NCI-H748 (cell line): ENCODE measurements at regions not wholly inside any gene's neighbourhood (a gene's known extent, or its start where the extent isn't known, plus 50 kb on each side); places are given as distances from the start of the nearest gene placed in this dataset.

Experiments used
- DNase-seq: peaks from one replicate; lab custom pipeline; 2025; ENCODE audit not compliant: unreplicated experiment; lab: John Stamatoyannopoulos, UW

- peak; percentile 24 for DNase-seq
Observed at GRCh38 chr2:74735009-74735408, 81.0 kb downstream of the SEMA4F start.

GRCh38 chr2:74735564-74735963 is 81.5 kb downstream of the SEMA4F start:
- DNase-seq = peak; percentile 88

DNA sequence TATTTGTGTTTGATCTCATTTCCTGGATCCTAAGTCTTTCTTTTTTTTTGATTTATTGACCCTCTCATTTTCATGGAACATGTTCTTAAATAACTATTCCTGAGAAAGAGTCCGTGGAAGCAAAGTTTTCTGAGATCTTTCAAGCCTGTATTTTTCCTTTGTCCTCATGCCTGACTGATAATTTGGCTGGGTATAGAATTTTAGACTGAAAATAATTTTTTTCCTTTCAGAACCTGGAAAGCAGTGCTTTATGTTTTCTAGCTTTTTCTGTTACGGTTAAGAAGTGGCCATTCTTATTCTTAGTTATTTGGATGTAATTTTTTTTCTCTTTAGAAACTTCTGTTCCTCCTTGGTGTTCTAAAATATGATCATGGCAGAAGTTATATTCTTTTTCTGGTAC is 82.5 kb downstream of the SEMA4F start:
- DNase-seq = no peak

GRCh38 chr2:74738586-74738985 is 84.5 kb downstream of the SEMA4F start:
- DNase-seq = no peak

- no peak for DNase-seq
Observed at GRCh38 chr2:74739129-74739528, 85.1 kb downstream of the SEMA4F start.

- no peak for DNase-seq
Observed at GRCh38 chr2:74739733-74740241, 85.7 kb downstream of the SEMA4F start.

- DNase-seq = no peak
Observed at GRCh38 chr2:74740395-74740740, 86.3 kb downstream of the SEMA4F start.

GRCh38 chr2:74740741-74741431 is 86.8 kb downstream of the SEMA4F start:
- no peak for DNase-seq

DNA sequence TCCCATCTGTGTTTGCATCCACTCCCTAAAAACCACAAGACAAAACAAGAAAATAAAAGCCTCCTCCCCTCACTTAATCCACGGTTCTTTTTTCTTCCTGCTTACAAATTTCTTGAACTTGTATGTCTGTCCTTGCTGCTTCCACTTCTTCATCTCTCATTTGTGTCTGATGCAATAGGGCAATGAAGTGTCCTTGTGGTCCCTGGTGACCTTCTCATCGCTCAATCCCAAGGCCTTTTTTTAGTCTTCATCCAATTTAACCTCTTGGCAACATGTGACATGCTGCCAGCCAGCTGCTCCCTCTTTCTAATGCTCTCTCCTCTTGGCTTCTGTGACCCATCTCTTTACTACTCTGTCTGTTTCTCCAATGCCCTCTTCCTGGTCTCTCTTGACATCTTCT is 87.6 kb downstream of the SEMA4F start:
- DNase-seq = no peak

- DNase-seq = no peak
Observed at GRCh38 chr2:74742471-74742870, 88.4 kb downstream of the SEMA4F start.

DNA sequence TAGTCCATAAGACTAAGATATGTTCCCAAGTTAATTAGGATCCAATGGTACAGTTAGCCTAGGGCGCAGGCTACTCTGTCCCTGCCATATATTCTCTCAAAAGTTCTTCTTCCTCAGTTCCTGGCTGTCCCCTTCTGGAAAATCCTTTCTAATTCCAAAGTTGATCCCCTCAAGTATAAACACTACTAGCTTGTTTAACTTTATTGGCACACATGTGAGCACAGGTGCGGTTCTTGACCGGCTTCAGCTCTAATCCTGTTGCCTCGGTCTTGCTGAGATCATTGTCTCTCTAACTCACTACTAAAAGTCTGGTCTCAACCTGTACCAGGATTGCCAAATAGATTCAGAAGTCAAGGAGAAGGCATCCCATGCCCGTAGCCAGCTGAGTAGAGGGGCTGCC is 89.0 kb downstream of the SEMA4F start:
- no peak for DNase-seq

DNA sequence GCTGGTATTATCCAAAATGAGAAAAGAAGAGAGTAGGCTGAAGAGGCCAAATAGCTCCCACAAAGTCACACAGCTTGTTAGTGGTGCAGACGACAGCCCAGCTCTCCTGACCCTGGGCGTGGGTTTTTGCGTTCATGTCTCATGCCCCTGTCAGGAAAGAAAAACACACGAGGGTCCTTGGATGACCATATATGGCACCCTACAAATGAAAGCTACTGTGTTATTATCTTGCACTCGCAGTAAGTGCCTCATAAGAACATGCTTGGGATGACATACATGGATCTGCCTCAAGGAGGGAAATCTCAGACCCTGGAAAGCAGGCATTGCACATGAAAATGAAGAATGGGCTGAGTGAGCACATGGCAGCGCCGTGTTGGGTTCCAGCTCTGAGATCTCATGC is 89.7 kb downstream of the SEMA4F start:
- no peak for DNase-seq

- DNase-seq = no peak
Observed at GRCh38 chr2:74744731-74745515, 89.0 kb upstream of the HK2 start.

GRCh38 chr2:74745766-74746165 is 88.2 kb upstream of the HK2 start:
- peak; percentile 13 for DNase-seq

- peak; percentile 3 for DNase-seq
Observed at GRCh38 chr2:74746480-74746879, 87.4 kb upstream of the HK2 start.

DNA sequence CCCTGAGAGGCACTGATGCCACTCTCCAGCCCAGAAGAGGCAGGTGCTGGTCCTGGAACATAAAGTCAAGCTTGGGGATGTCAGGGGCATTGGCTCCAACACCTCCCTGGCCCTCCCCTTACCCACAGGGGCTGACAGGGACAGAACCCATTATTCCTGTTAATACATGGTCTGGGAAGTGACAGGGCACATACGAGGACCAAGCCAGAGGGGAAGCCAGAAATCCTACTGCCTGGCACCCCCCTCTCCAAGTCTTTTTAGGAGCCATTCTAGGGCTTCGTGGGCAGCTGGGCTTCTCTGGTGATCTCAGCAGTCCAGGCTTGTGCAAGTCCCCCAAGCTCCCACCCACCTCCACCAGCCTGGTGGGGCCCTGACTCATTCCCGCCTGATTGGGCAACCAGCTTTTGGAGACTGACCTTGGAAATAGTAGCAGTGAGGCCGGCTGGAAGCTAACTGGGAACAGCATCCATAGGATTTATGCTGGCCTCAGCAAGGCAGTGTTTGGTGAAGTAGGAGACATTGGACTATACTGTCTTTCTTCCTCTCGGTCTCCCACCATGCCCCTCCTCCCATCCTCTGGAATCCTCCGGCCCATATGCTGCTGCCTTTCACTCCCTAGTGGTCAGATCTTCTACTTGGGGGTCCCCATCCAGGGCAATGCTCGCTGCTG is 86.4 kb upstream of the HK2 start:
- no peak for DNase-seq

- DNase-seq = no peak
Observed at GRCh38 chr2:74748665-74749064, 85.3 kb upstream of the HK2 start.

- DNase-seq = no peak
Observed at GRCh38 chr2:74749432-74749831, 84.5 kb upstream of the HK2 start.

DNA sequence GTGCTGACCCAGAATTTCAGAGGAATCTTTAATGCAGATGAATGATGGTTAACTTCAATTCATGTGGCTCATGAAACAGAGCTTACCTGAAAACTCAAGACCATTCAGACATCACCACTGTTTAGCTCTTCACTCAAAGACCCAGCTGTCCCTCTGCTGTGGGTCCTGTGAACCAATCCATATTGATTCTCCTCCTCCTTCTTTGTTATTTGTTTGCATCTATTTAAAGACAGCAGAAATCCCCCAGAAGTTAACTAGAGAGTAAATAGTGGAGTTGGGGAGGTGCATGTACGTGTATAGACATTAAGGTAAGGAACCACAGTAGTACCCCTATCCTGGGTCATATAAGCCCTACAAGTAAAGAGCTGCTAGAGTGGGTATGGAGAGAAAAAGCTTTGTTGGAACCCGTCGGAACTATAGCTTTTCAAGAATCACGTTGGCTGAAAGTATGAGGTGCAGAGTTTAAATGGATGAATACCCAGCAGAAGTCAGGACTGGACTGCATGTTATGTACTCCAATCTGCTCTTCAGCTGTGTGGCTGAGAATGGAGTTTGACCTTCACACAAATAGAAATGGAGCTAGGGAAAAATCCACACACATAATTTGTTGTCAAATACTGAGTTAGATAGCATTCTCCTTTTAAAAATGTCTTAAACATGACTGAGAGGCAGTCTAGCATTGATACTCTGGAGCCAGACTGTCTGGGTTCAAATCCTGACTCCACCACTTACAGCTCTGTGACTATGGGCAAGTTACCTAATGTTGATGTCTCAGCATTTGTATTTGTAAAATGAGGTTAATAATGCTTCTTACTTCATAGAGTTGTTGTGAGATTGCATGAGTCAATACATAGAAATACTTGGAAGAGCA is 81.7 kb upstream of the HK2 start:
- DNase-seq = no peak

DNA sequence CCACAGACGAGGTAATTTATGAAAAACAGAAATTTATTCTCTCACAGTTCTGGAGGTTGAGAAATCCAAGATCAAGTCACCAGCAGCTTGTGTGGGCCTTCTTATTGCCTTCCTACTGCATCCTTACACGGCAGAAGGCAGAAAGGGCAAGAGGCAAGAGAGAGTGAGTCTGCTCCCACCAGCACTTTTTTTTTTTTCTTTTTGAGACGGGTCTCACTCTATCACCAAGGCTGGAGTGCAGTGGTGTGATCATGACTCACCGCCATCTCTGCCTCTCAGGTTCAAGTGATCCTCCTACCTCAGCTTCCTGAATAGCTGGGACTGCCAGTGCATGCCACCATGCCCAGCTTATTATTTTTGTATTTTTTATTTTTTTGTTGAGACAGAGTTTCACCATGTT is 78.5 kb upstream of the HK2 start:
- no peak for DNase-seq

DNA sequence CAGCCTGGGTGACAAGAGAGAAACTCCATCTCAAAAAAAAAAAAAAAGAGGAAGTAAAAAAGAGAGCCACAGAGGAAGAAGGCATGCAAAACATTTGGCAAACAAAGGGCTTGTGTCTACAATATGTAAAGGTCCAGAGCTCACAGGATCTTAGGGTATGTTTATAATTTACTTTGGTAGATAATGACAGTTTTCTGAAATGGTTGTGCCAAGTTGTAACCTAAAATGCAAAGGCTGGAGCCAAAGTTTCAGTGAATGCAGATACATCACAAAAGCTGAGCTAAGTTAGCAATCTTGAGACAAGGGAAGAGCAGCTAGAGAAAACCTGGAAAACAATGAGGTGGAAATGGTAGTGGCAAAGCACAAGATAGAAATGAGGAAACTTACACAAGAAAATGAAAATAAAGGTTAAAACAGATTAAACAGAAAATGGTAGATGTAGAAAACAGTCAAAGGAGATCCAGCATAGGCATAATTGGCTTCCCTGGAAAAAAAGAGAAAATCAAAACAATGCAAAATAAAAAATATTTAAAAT is 77.5 kb upstream of the HK2 start:
- no peak for DNase-seq
